HEK293 (cell line): ENCODE measurements at regions not wholly inside any gene's neighbourhood (a gene's known extent, or its start where the extent isn't known, plus 50 kb on each side); places are given as distances from the start of the nearest gene placed in this dataset.

ENCODE experiments used
- CTCF ChIA-PET: fragments of 350-600 bp; formaldehyde crosslinking; extraction: SDS; loops from one replicate; lab custom pipeline; 2021; ENCODE audit warnings: antibody characterized with exemption; lab: Yijun Ruan, JAX
- POLR2A ChIA-PET: fragments of 300-600 bp; formaldehyde crosslinking; extraction: SDS; loops from one replicate; lab custom pipeline; 2020; ENCODE audit warnings: antibody characterized with exemption, inconsistent platforms; lab: Yijun Ruan, JAX
- H3K27ac ChIP-seq: fragments of 200-500 bp; sonication (Bioruptor generic); 2 replicates; pipeline ENCODE4 v1.5.1; 2014; ENCODE audit warnings: low read depth, low read length, control low read depth, inconsistent platforms; ENCODE audit errors: extremely low read depth
- H3K36me3 ChIP-seq, 2 experiments: fragments of 200-500 bp in 1 of 2; sonication (Bioruptor generic) in 1 of 2; 1 replicate in 1 of 2; 2 replicates in 1 of 2; pipeline ENCODE4 v1.5.1; 2014 to 2017; ENCODE audit warnings: inconsistent platforms in 2 of 2, low read length in 2 of 2; ENCODE audit not compliant: control insufficient read depth in 2 of 2, insufficient read depth in 1 of 2
- H3K4me1 ChIP-seq: fragments of 200-500 bp; sonication (Bioruptor generic); 2 replicates; pipeline ENCODE4 v1.5.1; 2014; ENCODE audit warnings: mild to moderate bottlenecking, low read length, inconsistent platforms; ENCODE audit not compliant: control insufficient read depth, insufficient read depth
- H3K4me3 ChIP-seq: 2 replicates; pipeline ENCODE4 v1.5.1; 2011; ENCODE audit warnings: low read depth, mild to moderate bottlenecking, control low read depth, low read length, moderate library complexity
- H3K9me3 ChIP-seq: fragments of 200-500 bp; sonication (Bioruptor generic); 2 replicates; pipeline ENCODE4 v1.5.1; 2014; ENCODE audit warnings: low read depth, low read length, inconsistent platforms; ENCODE audit not compliant: control insufficient read depth, insufficient read depth
- CTCF ChIP-seq: fragments of 450-650 bp; formaldehyde crosslinking; IDR thresholded peaks from 2 replicates; pipeline ENCODE4 v1.5.1; 2016; ENCODE audit warnings: missing biosample characterization, missing genetic modification characterization
- KLF9 ChIP-seq: fragments of 450-650 bp; formaldehyde crosslinking; IDR thresholded peaks from 2 replicates; pipeline ENCODE4 v1.5.1; 2016; ENCODE audit warnings: missing biosample characterization, missing genetic modification characterization, low read depth
- ZFP3 ChIP-seq: fragments of 450-650 bp; formaldehyde crosslinking; IDR thresholded peaks from 2 replicates; pipeline ENCODE4 v1.5.1; 2016; ENCODE audit warnings: low read depth, missing biosample characterization, missing genetic modification characterization
- ZFP37 ChIP-seq: fragments of 450-650 bp; formaldehyde crosslinking; IDR thresholded peaks from 2 replicates; pipeline ENCODE4 v1.5.1; 2016; ENCODE audit warnings: missing biosample characterization, missing genetic modification characterization
- ZNF112 ChIP-seq: fragments of 450-650 bp; formaldehyde crosslinking; IDR thresholded peaks from 2 replicates; pipeline ENCODE4 v1.5.0; 2017; ENCODE audit warnings: missing biosample characterization, missing genetic modification characterization
- ZNF114 ChIP-seq: fragments of 450-650 bp; formaldehyde crosslinking; IDR thresholded peaks from 2 replicates; pipeline ENCODE4 v1.5.0; 2017; ENCODE audit warnings: missing biosample characterization, missing genetic modification characterization
- ZNF169 ChIP-seq: fragments of 450-650 bp; formaldehyde crosslinking; IDR thresholded peaks from 2 replicates; pipeline ENCODE4 v1.5.1; 2016; ENCODE audit warnings: missing biosample characterization, missing genetic modification characterization
- ZNF174 ChIP-seq: fragments of 450-650 bp; formaldehyde crosslinking; IDR thresholded peaks from 2 replicates; pipeline ENCODE4 v1.5.0; 2017; ENCODE audit warnings: missing biosample characterization, mild to moderate bottlenecking, missing genetic modification characterization
- ZNF2 ChIP-seq: fragments of 450-650 bp; formaldehyde crosslinking; IDR thresholded peaks from 2 replicates; pipeline ENCODE4 v1.5.1; 2016; ENCODE audit warnings: missing biosample characterization, missing genetic modification characterization
- ZNF214 ChIP-seq: fragments of 450-650 bp; formaldehyde crosslinking; IDR thresholded peaks from 2 replicates; pipeline ENCODE4 v1.5.1; 2017; ENCODE audit warnings: missing biosample characterization, mild to moderate bottlenecking, missing genetic modification characterization, borderline replicate concordance
- ZNF280C ChIP-seq: fragments of 450-650 bp; formaldehyde crosslinking; IDR thresholded peaks from 2 replicates; pipeline ENCODE4 v1.5.1; 2016; ENCODE audit warnings: missing biosample characterization, missing genetic modification characterization
- ZNF292 ChIP-seq: fragments of 450-650 bp; formaldehyde crosslinking; IDR thresholded peaks from 2 replicates; pipeline ENCODE4 v1.5.1; 2016; ENCODE audit warnings: low read depth, missing biosample characterization, missing genetic modification characterization, borderline replicate concordance
- ZNF311 ChIP-seq: fragments of 450-650 bp; formaldehyde crosslinking; IDR thresholded peaks from 2 replicates; pipeline ENCODE4 v1.5.1; 2017; ENCODE audit warnings: missing biosample characterization, missing genetic modification characterization, borderline replicate concordance
- ZNF324 ChIP-seq: fragments of 450-650 bp; formaldehyde crosslinking; IDR thresholded peaks from 2 replicates; pipeline ENCODE4 v1.5.1; 2016; ENCODE audit warnings: missing biosample characterization, missing genetic modification characterization
- ZNF341 ChIP-seq: fragments of 450-650 bp; formaldehyde crosslinking; IDR thresholded peaks from 2 replicates; pipeline ENCODE4; 2016; ENCODE audit warnings: low read depth, missing biosample characterization, missing genetic modification characterization
- ZNF394 ChIP-seq: fragments of 450-650 bp; formaldehyde crosslinking; IDR thresholded peaks from 2 replicates; pipeline ENCODE4 v1.5.1; 2016; ENCODE audit warnings: missing biosample characterization, missing genetic modification characterization, mild to moderate bottlenecking, moderate library complexity, borderline replicate concordance
- ZNF600 ChIP-seq: fragments of 450-650 bp; formaldehyde crosslinking; IDR thresholded peaks from 2 replicates; pipeline ENCODE4 v1.5.1; 2016; ENCODE audit warnings: missing biosample characterization, missing genetic modification characterization
- ZNF621 ChIP-seq: fragments of 450-650 bp; formaldehyde crosslinking; IDR thresholded peaks from 2 replicates; pipeline ENCODE4 v1.5.1; 2017; ENCODE audit warnings: missing biosample characterization, missing genetic modification characterization
- ZNF624 ChIP-seq: fragments of 450-650 bp; formaldehyde crosslinking; IDR thresholded peaks from 2 replicates; pipeline ENCODE4 v1.5.1; 2017; ENCODE audit warnings: missing biosample characterization, missing genetic modification characterization
- ZNF629 ChIP-seq: fragments of 450-650 bp; formaldehyde crosslinking; IDR thresholded peaks from 2 replicates; pipeline ENCODE4 v1.5.1; 2017; ENCODE audit warnings: missing biosample characterization, missing genetic modification characterization
- ZNF664 ChIP-seq: fragments of 450-650 bp; formaldehyde crosslinking; IDR thresholded peaks from 2 replicates; pipeline ENCODE4 v1.5.1; 2016; ENCODE audit warnings: missing biosample characterization, missing genetic modification characterization
- ZNF707 ChIP-seq: fragments of 450-650 bp; formaldehyde crosslinking; IDR thresholded peaks from 2 replicates; pipeline ENCODE4 v1.5.1; 2016; ENCODE audit warnings: missing biosample characterization, missing genetic modification characterization
- ZNF776 ChIP-seq: fragments of 450-650 bp; formaldehyde crosslinking; IDR thresholded peaks from 2 replicates; pipeline ENCODE4 v1.5.0; 2017; ENCODE audit warnings: missing biosample characterization, missing genetic modification characterization, borderline replicate concordance
- ZNF837 ChIP-seq: fragments of 450-650 bp; formaldehyde crosslinking; IDR thresholded peaks from 2 replicates; pipeline ENCODE4 v1.5.1; 2016; ENCODE audit warnings: missing biosample characterization, missing genetic modification characterization
- TF ChIP-seq, protein P1 (sequence below): fragments of 450-650 bp; formaldehyde crosslinking; IDR thresholded peaks from 2 replicates; pipeline ENCODE4 v1.5.1; 2016; ENCODE audit warnings: missing biosample characterization, missing genetic modification characterization
- TF ChIP-seq, protein P2 (sequence below): fragments of 450-650 bp; formaldehyde crosslinking; IDR thresholded peaks from 2 replicates; pipeline ENCODE4 v1.5.1; 2016; ENCODE audit warnings: missing biosample characterization, missing genetic modification characterization
- TF ChIP-seq, protein P3 (sequence below): fragments of 450-650 bp; formaldehyde crosslinking; IDR thresholded peaks from 2 replicates; pipeline ENCODE4 v1.5.1; 2016; ENCODE audit warnings: missing biosample characterization, missing genetic modification characterization
- TF ChIP-seq, protein P4 (sequence below): fragments of 450-650 bp; formaldehyde crosslinking; IDR thresholded peaks from 2 replicates; pipeline ENCODE4 v1.5.1; 2016; ENCODE audit warnings: missing biosample characterization, missing genetic modification characterization

DNA sequence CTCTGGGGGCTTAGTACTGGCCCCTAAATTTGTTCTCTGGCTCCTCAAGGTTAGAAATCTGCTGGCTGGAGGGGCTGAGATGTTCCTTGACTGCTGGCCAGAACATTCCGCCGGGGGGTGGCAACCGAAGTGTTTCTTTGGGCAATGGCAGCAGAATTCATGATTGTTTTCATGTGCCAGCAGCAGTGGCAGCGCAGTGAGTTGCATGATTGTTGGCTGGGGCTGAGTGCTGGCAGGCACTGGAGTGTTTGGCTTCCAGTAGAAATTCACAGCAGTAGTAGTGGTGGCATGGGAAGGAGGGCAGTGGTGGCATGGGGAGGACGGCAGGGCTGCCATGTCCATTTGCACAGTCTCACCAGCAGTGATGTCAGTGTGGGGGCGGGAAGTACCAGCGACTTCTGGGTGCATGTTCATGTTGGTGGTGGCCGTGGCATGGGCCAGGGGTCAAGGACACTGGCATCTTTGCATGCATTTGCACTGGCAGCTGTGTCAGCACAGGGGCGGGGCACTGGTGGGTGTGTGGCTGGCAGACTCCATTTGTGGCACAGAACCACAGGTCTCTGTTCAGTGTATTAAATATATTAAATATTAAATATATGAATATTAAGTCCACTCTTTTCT lies 130.6 kb upstream of the CDH7 start:
- Histone ChIP-seq H3K27ac (no peak overlapping the region), H3K36me3 (no peaks in the 10 kb centered on the region), H3K9me3 (no peaks in the 10 kb centered on the region), H3K4me1 (no peaks in the 10 kb centered on the region), H3K4me3 (no peak overlapping the region)
- TF ChIP-seq ZNF707 (tag by site-specific recombination) (no peak), ZNF600 (tag by site-specific recombination) (no peak), ZNF292 (tag by site-specific recombination) (no peak), ZNF394 (tag by site-specific recombination) (no peak), ZNF311 (tag by site-specific recombination) (no peak), ZNF280C (tag by site-specific recombination) (no peak), ZNF2 (tag by site-specific recombination) (no peak), KLF9 (tag by site-specific recombination) (no peak), ZNF837 (tag by site-specific recombination) (no peak), ZNF776 (no peak), ZNF624 (tag by site-specific recombination) (no peak), ZNF324 (tag by site-specific recombination) (no peak), CTCF (tag by site-specific recombination) (no peak), ZNF174 (tag by site-specific recombination) (no peak), ZFP37 (tag by site-specific recombination) (no peak), ZNF214 (tag by site-specific recombination) (no peak), ZNF621 (tag by site-specific recombination) (no peak), ZNF341 (tag by site-specific recombination) (no peak), ZNF664 (tag by site-specific recombination) (no peak), ZNF112 (tag by site-specific recombination) (no peak)
- ChIA-PET CTCF (no interaction called here), POLR2A (interaction anchor here (0.5 kb wide), 1 partner anchor 33 kb away, joined by 3 read pairs; no protein-coding TSS in a partner anchor)

DNA sequence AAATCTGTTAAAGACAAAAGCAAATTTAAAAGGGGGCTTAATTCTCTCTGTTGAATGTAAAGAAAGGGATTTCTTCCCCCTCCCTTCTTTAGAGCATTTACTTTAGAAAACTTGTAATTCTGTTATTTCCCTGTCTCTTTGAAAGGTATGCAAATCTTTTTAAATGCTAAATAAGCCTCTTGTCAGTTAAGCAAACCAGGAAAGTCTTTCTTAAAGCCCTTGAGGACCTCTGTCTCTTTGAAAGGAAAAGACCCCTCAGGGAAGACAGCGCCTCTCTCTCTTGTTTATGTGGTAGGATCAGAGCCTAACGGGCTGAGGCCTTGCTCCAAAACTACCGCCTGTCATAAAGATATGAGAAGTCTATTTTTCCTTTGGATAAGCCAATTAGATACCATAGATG lies 139.9 kb upstream of the CDH7 start:
- H3K9me3 ChIP-seq = no peaks in the 10 kb centered on the region; the same call in 1 of the 2 replicates
- TF ChIP-seq ZNF629 (no peak), ZFP3 (tag by site-specific recombination) (no peak), ZNF169 (tag by site-specific recombination) (no peak), ZNF114 (tag by site-specific recombination) (no peak)
- TF ChIP-seq, protein P1, sequence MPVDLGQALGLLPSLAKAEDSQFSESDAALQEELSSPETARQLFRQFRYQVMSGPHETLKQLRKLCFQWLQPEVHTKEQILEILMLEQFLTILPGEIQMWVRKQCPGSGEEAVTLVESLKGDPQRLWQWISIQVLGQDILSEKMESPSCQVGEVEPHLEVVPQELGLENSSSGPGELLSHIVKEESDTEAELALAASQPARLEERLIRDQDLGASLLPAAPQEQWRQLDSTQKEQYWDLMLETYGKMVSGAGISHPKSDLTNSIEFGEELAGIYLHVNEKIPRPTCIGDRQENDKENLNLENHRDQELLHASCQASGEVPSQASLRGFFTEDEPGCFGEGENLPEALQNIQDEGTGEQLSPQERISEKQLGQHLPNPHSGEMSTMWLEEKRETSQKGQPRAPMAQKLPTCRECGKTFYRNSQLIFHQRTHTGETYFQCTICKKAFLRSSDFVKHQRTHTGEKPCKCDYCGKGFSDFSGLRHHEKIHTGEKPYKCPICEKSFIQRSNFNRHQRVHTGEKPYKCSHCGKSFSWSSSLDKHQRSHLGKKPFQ (tag by site-specific recombination) = no peak
- TF ChIP-seq, protein P2, sequence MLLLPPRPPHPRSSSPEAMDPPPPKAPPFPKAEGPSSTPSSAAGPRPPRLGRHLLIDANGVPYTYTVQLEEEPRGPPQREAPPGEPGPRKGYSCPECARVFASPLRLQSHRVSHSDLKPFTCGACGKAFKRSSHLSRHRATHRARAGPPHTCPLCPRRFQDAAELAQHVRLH = no peak
- TF ChIP-seq, protein P3, sequence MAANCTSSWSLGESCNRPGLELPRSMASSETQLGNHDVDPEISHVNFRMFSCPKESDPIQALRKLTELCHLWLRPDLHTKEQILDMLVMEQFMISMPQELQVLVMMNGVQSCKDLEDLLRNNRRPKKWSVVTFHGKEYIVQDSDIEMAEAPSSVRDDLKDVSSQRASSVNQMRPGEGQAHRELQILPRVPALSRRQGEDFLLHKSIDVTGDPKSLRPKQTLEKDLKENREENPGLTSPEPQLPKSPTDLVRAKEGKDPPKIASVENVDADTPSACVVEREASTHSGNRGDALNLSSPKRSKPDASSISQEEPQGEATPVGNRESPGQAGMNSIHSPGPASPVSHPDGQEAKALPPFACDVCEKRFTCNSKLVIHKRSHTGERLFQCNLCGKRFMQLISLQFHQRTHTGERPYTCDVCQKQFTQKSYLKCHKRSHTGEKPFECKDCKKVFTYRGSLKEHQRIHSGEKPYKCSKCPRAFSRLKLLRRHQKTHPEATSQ = no peak
- TF ChIP-seq, protein P4, sequence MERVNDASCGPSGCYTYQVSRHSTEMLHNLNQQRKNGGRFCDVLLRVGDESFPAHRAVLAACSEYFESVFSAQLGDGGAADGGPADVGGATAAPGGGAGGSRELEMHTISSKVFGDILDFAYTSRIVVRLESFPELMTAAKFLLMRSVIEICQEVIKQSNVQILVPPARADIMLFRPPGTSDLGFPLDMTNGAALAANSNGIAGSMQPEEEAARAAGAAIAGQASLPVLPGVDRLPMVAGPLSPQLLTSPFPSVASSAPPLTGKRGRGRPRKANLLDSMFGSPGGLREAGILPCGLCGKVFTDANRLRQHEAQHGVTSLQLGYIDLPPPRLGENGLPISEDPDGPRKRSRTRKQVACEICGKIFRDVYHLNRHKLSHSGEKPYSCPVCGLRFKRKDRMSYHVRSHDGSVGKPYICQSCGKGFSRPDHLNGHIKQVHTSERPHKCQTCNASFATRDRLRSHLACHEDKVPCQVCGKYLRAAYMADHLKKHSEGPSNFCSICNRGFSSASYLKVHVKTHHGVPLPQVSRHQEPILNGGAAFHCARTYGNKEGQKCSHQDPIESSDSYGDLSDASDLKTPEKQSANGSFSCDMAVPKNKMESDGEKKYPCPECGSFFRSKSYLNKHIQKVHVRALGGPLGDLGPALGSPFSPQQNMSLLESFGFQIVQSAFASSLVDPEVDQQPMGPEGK (tag by site-specific recombination) = no peak
- TF ChIP-seq, all 188 proteins: peak for 0
- no peak overlapping the region for H3K4me3 ChIP-seq
- H3K4me1 ChIP-seq = no peaks in the 10 kb centered on the region
- POLR2A ChIA-PET = no interaction called here
- H3K27ac ChIP-seq = no peak overlapping the region
- H3K36me3 ChIP-seq = no peaks in the 10 kb centered on the region
- CTCF ChIA-PET = no interaction called here
